Adrenal gland (tissue), 5 donors: ENCODE measurements at regions not wholly inside any gene's neighbourhood (a gene's known extent, or its start where the extent isn't known, plus 50 kb on each side); places are given as distances from the start of the nearest gene placed in this dataset.

Experiments used
- CTCF ChIP-seq, 6 experiments: fragments of 450-650 bp in 4 of 6; fragments of 200-600 bp in 2 of 6; sonication (generic) in 1 of 6; IDR thresholded peaks; 1 replicate in 5 of 6; 2 replicates in 1 of 6; pipeline versions ENCODE4 v1.5.1 to v1.8.0; 2016 to 2021; ENCODE audit warnings: antibody characterized with exemption in 6 of 6, mild to moderate bottlenecking in 2 of 6, moderate library complexity in 1 of 6
- POLR2A ChIP-seq, 2 donors: fragments of 450-650 bp; IDR thresholded peaks; one replicate each; pipeline ENCODE4 v1.6.1; 2017; ENCODE audit warnings: antibody characterized with exemption in 2 of 2, mild to moderate bottlenecking in 2 of 2, moderate library complexity in 1 of 2
- donor health status: DM: no; HTN: no; CAD: no.

DNA sequence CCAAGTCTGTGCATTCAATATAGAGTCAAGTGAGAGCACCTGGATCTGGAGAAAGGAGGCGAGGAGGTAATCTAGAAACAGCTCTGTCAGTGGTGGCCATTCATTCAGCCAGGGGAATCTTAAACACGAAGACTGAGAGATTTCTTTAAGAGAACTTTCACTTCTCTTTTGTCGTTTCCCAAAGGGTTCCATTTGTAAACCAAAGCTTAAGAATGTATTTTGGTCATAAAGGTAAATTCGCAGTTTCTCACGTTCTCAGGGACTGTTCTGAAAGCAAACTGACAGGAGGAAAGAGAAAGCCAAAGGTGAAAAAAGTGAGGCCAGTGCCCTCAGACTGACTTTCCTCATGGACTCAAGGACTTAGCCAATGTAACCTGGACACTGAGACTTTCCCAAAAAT, 513.5 kb downstream of the CMPK2 start:
- no peak for TF ChIP-seq CTCF (IDR thresholded peaks at IDR 0.05)
- no peak for TF ChIP-seq POLR2A (IDR thresholded peaks at IDR 0.05)
